KG1 (cell line): ENCODE measurements at regions not wholly inside any gene's neighbourhood (a gene's known extent, or its start where the extent isn't known, plus 50 kb on each side); places are given as distances from the start of the nearest gene placed in this dataset.
"Not testable (repeated sequence)": the region's sequence is repeated elsewhere in the genome, so short reads cannot be mapped to it uniquely, and the experiment has no call there.

Experiments
- DNase-seq: peaks from one replicate; lab custom pipeline; 2025; lab: John Stamatoyannopoulos, UW

DNA sequence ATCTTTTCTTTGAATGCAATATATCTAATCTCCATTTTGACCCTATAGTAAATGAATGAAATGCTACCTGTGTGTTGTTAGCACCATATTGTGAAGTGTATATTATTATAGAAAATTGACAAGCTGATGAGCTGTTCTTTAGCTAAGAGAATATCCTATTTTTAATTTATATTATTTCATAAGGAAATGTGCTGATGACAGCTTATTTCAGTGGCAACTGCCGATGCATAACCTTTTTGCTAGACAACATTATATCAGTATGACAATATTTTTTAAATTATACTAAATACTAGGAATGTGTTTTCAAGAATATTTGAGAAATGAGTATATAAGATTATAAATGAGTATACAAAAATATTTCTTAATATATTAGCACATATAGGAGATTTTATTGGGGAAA is 573.1 kb downstream of the ZNF608 start:
- DNase-seq = no peak

- DNase-seq = no peak
Observed at GRCh38 chr5:124172389-124173003, 573.9 kb downstream of the ZNF608 start.

GRCh38 chr5:124168093-124168492 is 578.3 kb downstream of the ZNF608 start:
- not testable (repeated sequence) for DNase-seq

DNA sequence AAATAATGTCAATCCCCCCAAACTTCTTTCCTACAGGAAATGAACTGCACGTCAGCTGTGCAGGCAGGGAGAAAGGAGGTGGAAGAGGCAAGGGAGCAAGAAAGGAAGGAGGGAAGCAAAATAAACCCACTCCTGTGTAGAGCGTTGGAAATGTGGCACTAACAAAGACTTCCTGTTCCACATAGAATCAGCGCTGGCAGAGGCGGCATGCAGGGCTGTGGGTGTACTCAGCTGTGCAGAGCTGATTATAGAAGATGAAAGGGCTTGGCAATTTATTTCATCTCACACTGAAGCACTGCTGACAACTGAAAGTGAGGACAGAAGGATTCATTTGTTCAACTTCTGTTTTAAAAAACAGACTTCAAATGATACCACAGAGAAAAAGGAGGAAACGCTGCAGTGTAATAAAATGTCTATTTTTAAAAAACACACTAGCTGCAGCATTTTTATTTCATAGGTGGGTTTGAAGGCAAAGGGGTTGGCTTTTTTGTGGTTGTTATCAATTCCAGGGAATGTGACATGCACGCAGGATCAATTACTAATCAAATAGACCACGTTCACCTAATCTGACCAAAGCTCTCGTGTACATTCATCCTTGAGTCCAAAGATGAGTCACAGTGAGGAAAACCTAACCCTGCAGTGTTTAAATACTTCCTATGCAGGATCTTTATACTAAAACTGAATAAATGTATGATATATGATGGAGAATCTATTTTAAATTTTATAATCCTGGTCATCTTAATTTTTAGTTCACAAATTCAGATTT is 583.5 kb downstream of the ZNF608 start:
- no peak for DNase-seq

DNA sequence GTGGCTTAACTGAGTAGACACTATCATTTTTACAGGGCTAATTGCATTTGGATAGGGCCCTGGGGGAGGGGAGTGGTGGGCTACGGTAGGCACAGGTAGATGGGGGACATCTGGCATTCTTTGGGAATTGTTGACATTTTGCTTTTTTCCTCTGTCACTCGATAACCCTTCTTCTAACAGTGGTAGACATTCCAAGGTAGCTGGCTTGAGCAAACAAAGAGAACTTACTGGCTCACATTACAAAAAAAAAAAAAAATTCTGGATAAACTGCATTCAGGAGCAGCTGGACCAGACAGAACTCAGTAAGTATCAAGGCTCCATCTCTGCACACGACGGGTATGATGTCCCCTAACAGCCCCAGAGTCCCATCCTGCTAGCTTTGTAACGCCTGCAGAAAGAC is 585.2 kb downstream of the ZNF608 start:
- DNase-seq = no peak

GRCh38 chr5:124160265-124160664 is 586.2 kb downstream of the ZNF608 start:
- DNase-seq = no peak

GRCh38 chr5:124157320-124157719 is 589.1 kb downstream of the ZNF608 start:
- DNase-seq = peak; percentile 10

DNA sequence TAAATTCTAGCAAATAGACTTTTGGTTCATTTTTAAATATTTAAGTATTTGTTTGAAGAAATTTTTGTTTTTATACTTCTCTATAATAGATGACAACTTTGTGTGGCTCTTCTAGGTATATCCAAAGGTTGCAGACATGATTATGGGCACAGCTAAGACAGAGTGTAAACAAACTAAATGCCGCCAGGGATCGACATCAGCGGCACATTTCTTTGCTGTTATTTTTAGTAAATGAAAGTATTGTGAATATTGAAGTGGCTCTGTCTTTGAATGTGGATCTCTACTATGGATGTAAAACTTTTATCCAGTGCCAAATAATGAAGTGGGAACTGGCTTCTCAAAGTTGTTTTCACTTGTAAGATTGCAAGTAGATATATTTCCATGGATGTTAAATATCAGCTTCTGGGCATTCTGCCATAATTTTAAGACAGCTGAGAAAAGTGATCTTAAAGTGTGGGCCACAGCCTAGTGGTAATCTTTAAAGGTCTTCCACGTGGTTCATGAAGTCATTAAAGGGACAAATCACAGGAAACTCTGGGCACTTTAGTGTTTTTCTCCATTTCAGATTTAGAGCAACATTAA is 589.9 kb downstream of the ZNF608 start:
- no peak for DNase-seq

GRCh38 chr5:124154714-124155113 is 591.7 kb downstream of the ZNF608 start:
- no peak for DNase-seq

GRCh38 chr5:124153588-124153987 is 592.9 kb downstream of the ZNF608 start:
- DNase-seq = no peak

DNA sequence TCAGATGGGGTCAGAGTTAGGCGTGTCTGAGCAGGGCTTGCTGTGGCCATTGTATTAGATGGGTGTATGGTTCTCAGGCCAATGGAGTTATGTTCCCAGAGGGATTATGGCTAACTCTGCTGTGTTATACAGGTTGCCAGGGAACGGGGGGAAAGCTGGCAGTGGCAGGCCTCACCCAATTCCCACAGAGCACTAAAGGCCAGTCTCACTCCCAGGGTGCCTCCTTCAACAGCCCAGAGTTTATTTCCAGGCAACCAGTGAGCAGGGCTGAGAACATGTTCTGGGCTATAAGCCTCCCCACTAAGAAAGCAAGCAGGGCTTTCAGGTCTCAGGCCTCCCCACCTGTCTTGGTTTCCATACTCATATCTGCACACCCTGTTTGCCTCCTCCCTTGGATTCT is 597.9 kb downstream of the ZNF608 start:
- DNase-seq = no peak

DNA sequence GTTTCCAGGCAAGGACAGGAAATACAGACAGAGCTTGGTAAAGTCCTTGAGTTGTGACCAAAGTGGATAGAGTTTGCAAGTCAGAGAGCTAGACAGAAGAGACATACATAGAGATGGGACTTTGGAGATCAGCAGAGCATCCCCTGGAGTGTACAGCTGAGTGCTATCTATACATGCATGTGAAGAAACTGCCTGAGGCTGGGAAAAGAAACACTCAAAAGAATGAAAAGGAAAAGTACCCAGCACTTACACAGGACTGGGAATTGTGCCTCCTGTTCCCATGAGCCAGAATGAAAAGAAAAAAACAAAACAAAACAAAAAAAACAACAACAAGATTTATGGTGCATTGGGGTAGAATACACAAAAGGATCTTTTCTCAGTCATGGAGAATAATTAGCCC is 606.4 kb downstream of the ZNF608 start:
- no peak for DNase-seq

DNA sequence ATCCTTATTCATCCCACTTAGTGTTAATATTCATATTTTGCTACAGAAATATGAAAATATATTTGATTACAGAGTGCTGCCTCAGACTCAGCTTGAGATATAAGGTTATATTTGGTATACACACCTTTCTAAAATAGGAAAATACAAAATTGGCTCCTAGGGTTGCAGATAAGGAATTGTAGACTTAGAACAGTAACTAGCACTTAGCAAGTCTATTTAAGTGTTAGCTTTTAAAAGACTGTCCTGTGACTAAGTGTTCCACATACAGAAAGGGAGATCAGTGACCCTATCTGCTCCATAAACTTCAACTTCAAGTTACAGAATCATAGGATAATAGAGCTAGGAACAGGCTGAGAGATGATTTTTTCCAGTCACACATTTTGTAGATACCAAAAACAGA is 607.0 kb downstream of the ZNF608 start:
- no peak for DNase-seq

- DNase-seq = no peak
Observed at GRCh38 chr5:124136609-124137008, 609.8 kb downstream of the ZNF608 start.

- DNase-seq = no peak
Observed at GRCh38 chr5:124134941-124135340, 611.5 kb downstream of the ZNF608 start.

GRCh38 chr5:124133406-124133805 is 613.0 kb downstream of the ZNF608 start:
- DNase-seq = no peak

- DNase-seq = no peak
Observed at GRCh38 chr5:124132843-124133242, 613.6 kb downstream of the ZNF608 start.

GRCh38 chr5:124131466-124131865 is 615.0 kb downstream of the ZNF608 start:
- no peak for DNase-seq

DNA sequence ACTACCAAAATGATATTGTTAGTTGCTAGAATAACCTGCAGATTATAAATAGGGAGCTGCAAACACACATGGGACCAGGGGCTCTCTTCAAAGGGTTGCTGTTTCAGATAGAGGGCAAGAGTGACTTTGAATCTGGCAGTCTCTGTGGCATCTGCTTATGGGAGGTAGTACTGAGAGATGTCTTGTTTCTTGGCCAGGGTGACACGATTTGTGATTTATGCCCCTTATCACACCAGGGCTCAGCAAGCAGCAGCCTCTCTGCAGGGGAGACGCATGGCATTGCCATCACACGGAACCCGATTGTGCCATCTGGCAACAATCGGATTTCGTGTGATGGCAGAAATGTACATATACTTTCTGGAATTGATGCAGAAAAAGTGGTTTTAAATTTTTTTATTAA is 615.6 kb downstream of the ZNF608 start:
- DNase-seq = no peak

DNA sequence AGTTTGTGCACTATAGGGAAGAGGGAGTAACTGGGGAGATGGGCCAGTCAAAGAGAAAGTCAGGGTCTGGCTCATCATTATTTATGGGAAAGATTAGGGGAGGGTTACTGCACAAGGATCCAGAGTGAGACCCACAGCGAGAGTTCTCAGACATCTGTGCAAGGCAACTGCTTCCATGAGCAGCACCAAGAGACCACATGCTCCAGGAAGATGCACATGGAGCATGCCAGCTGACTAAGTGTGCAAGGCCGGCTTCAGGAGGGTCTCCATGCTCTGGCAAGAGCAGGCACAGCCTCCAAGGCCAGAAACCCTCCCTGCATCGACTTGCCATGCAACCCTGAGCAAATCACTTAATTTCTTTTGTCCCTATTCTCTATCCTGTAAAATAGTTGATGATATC is 616.9 kb downstream of the CSNK1G3 start:
- no peak for DNase-seq

DNA sequence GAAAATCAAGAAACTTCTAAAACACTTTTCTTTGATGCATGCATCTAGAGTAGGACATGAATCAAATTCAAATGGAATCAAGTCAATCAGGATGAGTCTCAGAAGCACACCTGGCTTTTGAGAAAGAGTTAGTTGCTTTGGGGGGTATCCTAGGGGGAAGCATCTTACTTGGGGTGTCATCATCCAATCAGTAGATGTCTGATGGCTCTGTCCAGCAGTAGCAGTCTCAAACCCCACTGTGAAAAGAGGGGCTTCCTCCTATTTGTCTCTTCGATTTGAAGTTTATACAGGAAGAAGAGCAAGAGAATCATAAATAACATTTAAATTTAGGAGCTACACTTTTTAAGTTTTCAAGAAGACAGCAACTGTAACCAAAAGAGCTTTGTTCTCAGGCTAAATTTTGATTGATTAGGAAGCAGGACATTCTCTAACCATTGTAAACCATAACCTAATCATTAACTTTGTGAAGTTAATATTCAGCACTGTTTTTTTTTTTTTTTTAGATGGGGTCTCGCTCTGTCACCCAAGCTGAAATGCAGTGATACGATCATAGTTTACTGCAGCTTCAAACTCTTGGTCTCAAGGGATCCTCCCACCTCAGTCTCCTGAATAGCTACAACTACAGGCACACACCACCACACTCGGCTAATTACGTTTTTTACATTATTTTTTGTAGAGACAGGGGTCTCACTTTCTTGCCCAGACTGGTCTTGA is 614.7 kb downstream of the CSNK1G3 start:
- DNase-seq = no peak

DNA sequence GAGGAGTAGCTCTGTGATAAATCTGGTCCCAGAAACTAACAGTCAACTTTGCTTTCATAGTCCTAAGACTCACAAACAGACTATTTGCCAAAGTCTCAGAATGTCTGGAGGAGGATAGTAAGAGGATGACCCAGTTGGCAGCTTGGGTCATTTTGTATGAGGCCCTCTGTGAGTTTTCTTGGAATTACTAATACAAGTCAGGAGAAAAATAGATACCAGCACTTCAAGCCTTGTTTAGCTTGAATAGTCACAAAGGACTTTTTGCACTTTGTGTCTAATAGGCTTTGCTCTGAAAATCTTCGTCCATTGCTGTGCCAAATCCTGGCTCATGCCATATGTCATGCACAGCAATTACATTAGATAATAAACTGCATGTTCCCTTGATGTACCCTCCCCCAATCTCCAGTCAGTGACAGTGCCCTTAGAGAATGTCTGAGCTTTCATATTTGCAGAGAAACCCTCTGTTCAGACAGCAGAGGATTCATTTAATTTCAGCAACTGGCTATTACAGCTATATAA is 612.8 kb downstream of the CSNK1G3 start:
- DNase-seq = no peak

DNA sequence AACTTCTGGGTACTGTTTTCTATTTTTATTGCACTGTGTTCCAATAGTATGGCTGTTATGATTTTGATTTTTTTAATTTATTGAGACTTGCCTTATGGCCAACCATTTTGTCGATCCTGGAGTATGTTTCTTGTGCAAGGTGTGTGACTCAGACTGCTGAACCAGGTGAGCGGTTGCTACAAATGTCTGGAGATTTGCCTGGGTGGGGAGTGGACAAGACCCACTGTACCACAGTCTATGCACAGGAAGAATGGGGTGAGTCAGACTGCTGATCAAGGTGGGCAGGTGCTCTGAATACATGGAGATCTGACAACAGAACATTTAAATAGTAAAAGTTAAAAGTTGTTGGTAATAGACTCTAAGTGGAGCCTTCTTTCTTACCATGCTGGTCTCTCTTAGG is 609.2 kb downstream of the CSNK1G3 start:
- DNase-seq = no peak
